ENCODE measurements at regions not wholly inside any gene's neighbourhood (a gene's known extent, or its start where the extent isn't known, plus 50 kb on each side); places are given as distances from the start of the nearest gene placed in this dataset.

DNA sequence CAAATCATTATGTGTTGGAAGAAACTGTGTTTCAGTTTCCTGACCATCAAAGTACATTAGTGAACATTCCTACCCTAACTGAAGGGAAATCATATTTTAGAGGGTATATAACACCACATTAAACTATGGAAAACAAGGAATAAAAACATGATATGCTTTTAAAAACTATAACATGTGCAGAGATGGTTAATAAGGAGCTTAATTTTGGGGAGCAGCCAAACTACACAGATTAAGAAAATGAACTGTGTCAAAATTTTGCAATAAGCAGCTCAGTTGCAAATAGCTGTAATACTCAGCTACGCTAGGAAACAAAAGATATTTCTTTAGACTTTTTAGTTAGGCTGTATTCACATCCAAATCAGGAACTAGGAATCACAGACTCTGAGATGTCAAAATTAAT, 1115.7 kb upstream of the CELF2 start:
- no peak for DNase-seq
- Histone ChIP-seq H3K9me3 (no peaks in the 10 kb centered on the region), H3K27me3 (replicated peaks; ENCODE audit: control insufficient read depth, insufficient read depth, low read length) (no peaks in the 10 kb centered on the region), H3K4me3 (ENCODE audit: low read depth, low read length) (no peak overlapping the region), H3K4me1 (no peaks in the 10 kb centered on the region), H3K36me3 (ENCODE audit: control insufficient read depth, insufficient read depth, low read length) (no peaks in the 10 kb centered on the region)
- no TSS peak for BruUV-seq (replicated peaks)
- H3K9me3 Mint-ChIP-seq (ENCODE audit: unreplicated experiment), result no peaks in the 10 kb centered on the region
- no peaks in the 10 kb centered on the region for H3K27me3 Mint-ChIP-seq (ENCODE audit: insufficient read depth, unreplicated experiment)
- TF ChIP-seq CTCF (IDR thresholded peaks at IDR 0.05; ENCODE audit: insufficient read depth in 1 of 2, low read depth in 1 of 2, low read length in 1 of 2, severe bottlenecking in 1 of 2, unreplicated experiment in 1 of 2), result no peak
- intact Hi-C loops (cut with micrococcal nuclease; ENCODE audit: unreplicated experiment), result no loop called here
- ChIA-PET CTCF (no interaction called here), POLR2A (no interaction called here)
- H3K4me3 Mint-ChIP-seq (ENCODE audit: unreplicated experiment), result no peak overlapping the region
- H3K4me1 Mint-ChIP-seq (ENCODE audit: low read depth, unreplicated experiment), result no peaks in the 10 kb centered on the region
- H3K27ac Mint-ChIP-seq (ENCODE audit: unreplicated experiment), result no peak overlapping the region
- no peaks in the 10 kb centered on the region for H3K36me3 Mint-ChIP-seq (ENCODE audit: insufficient read depth, unreplicated experiment)

DNA sequence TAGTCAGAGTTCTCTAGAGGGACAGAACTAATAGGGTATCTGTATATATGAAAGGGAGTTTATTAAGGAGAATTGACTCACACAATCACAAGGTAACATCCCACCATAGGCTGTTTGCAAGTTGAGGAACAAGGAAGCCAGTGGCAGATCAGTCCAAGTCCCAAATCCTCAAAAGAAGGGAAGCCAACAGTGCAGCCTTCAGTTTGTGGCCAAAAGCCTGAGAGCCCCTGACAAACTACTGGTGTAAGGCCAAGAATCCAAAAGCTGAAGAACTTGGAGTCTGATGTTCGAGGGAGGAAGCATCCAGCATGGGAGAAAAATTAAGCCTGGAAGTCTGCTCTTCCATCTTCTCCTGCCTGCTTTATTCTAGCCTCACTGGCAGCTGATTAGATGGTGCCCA, 1107.2 kb upstream of the CELF2 start:
- Mint-ChIP-seq H3K36me3 (ENCODE audit: insufficient read depth, unreplicated experiment) (no peaks in the 10 kb centered on the region), H3K27me3 (ENCODE audit: insufficient read depth, unreplicated experiment) (no peaks in the 10 kb centered on the region), H3K4me1 (ENCODE audit: low read depth, unreplicated experiment) (no peaks in the 10 kb centered on the region), H3K27ac (ENCODE audit: unreplicated experiment) (no peak overlapping the region), H3K9me3 (ENCODE audit: unreplicated experiment) (peaks cover 17% of the 10 kb centered on the region), H3K4me3 (ENCODE audit: unreplicated experiment) (no peak overlapping the region)
- no peaks in the 10 kb centered on the region for H3K9me3 ChIP-seq
- H3K4me3 ChIP-seq (ENCODE audit: low read depth, low read length), result no peak overlapping the region
- no TSS peak for BruUV-seq (replicated peaks)
- no peak for TF ChIP-seq CTCF (IDR thresholded peaks at IDR 0.05; ENCODE audit: insufficient read depth in 1 of 2, low read depth in 1 of 2, low read length in 1 of 2, severe bottlenecking in 1 of 2, unreplicated experiment in 1 of 2)
- H3K36me3 ChIP-seq (ENCODE audit: control insufficient read depth, insufficient read depth, low read length), result no peaks in the 10 kb centered on the region
- intact Hi-C loops (cut with micrococcal nuclease; ENCODE audit: unreplicated experiment), result no loop called here
- ChIA-PET CTCF (no interaction called here), POLR2A (no interaction called here)
- DNase-seq, result no peak
- H3K27me3 ChIP-seq (replicated peaks; ENCODE audit: control insufficient read depth, insufficient read depth, low read length), result no peaks in the 10 kb centered on the region
- no peaks in the 10 kb centered on the region for H3K4me1 ChIP-seq

DNA sequence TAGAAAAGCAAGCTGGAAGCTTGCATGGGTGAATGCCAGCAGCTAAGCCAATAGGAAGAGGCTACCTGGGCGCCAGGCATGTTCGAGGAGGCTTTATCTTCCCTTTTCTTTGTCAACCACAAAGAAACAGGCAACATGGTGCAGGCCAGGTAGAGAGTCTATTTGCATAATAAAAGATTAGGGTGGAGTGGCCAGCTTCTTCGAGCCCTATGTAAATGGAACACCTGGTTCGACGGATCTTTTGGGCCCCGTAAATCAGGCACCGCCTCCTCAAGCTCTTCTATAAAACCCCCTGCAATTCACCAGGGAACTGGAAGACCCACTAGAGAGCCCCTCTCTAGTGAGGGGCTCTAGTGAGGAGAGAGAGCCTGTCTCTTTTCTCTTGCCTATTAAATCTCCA, 1106.2 kb upstream of the CELF2 start:
- no TSS peak for BruUV-seq (replicated peaks)
- Histone ChIP-seq H3K36me3 (ENCODE audit: control insufficient read depth, insufficient read depth, low read length) (no peaks in the 10 kb centered on the region), H3K27me3 (replicated peaks; ENCODE audit: control insufficient read depth, insufficient read depth, low read length) (no peaks in the 10 kb centered on the region), H3K4me1 (no peaks in the 10 kb centered on the region), H3K9me3 (no peaks in the 10 kb centered on the region), H3K4me3 (ENCODE audit: low read depth, low read length) (no peak overlapping the region)
- H3K27ac Mint-ChIP-seq (ENCODE audit: unreplicated experiment), result no peak overlapping the region
- no peak for DNase-seq
- TF ChIP-seq CTCF (IDR thresholded peaks at IDR 0.05; ENCODE audit: insufficient read depth in 1 of 2, low read depth in 1 of 2, low read length in 1 of 2, severe bottlenecking in 1 of 2, unreplicated experiment in 1 of 2), result no peak
- intact Hi-C loops (cut with micrococcal nuclease; ENCODE audit: unreplicated experiment), result no loop called here
- no peak overlapping the region for H3K4me3 Mint-ChIP-seq (ENCODE audit: unreplicated experiment)
- POLR2A ChIA-PET, result no interaction called here
- peaks cover 17% of the 10 kb centered on the region for H3K9me3 Mint-ChIP-seq (ENCODE audit: unreplicated experiment)
- CTCF ChIA-PET, result no interaction called here
- H3K4me1 Mint-ChIP-seq (ENCODE audit: low read depth, unreplicated experiment), result no peaks in the 10 kb centered on the region
- no peaks in the 10 kb centered on the region for H3K27me3 Mint-ChIP-seq (ENCODE audit: insufficient read depth, unreplicated experiment)
- H3K36me3 Mint-ChIP-seq (ENCODE audit: insufficient read depth, unreplicated experiment), result no peaks in the 10 kb centered on the region
